GM21367 (cell line): ENCODE measurements at regions not wholly inside any gene's neighbourhood (a gene's known extent, or its start where the extent isn't known, plus 50 kb on each side); places are given as distances from the start of the nearest gene placed in this dataset.
"Not testable (repeated sequence)": the region's sequence is repeated elsewhere in the genome, so short reads cannot be mapped to it uniquely, and the experiment has no call there.

Source experiments
- ATAC-seq: cut with Tn5 transposase; IDR thresholded peaks from one replicate; pipeline ENCODE4 v1.9.1; 2021; ENCODE audit not compliant: unreplicated experiment

GRCh38 chr2:76178610-76179009, 467.9 kb upstream of the GCFC2 start:
- ATAC-seq, result no peak

- no peak for ATAC-seq
Measured at GRCh38 chr2:76175295-76175694, 464.6 kb upstream of the GCFC2 start.

- no peak for ATAC-seq
Measured at GRCh38 chr2:76174505-76174904, 463.8 kb upstream of the GCFC2 start.

- not testable (repeated sequence) for ATAC-seq
Measured at GRCh38 chr2:76173206-76173605, 462.5 kb upstream of the GCFC2 start.

GRCh38 chr2:76172154-76172595, 461.5 kb upstream of the GCFC2 start:
- not testable (repeated sequence) for ATAC-seq

GRCh38 chr2:76170856-76171255, 460.1 kb upstream of the GCFC2 start:
- ATAC-seq, result no peak

- no peak for ATAC-seq
Measured at GRCh38 chr2:76170009-76170384, 459.3 kb upstream of the GCFC2 start.

- ATAC-seq, result no peak
Measured at GRCh38 chr2:76169276-76170008, 458.7 kb upstream of the GCFC2 start.

- ATAC-seq, result no peak
Measured at GRCh38 chr2:76163860-76164259, 453.1 kb upstream of the GCFC2 start.

- no peak for ATAC-seq
Measured at GRCh38 chr2:76160670-76161069, 450.0 kb upstream of the GCFC2 start.

- ATAC-seq, result no peak
Measured at GRCh38 chr2:76159042-76159648, 448.4 kb upstream of the GCFC2 start.

GRCh38 chr2:76157531-76157930, 446.8 kb upstream of the GCFC2 start:
- ATAC-seq, result no peak

GRCh38 chr2:76154981-76155380, 444.3 kb upstream of the GCFC2 start:
- no peak for ATAC-seq

GRCh38 chr2:76149846-76150245, 439.1 kb upstream of the GCFC2 start:
- ATAC-seq, result no peak

- ATAC-seq, result not testable (repeated sequence)
Measured at GRCh38 chr2:76139303-76139702, 428.6 kb upstream of the GCFC2 start.

GRCh38 chr2:76128622-76129021, 417.9 kb upstream of the GCFC2 start:
- ATAC-seq, result no peak

GRCh38 chr2:76120176-76120575, 409.5 kb upstream of the GCFC2 start:
- no peak for ATAC-seq

- no peak for ATAC-seq
Measured at GRCh38 chr2:76089683-76090082, 379.0 kb upstream of the GCFC2 start.

GRCh38 chr2:76083248-76083647, 372.5 kb upstream of the GCFC2 start:
- ATAC-seq, result no peak

- ATAC-seq, result no peak
Measured at GRCh38 chr2:76082509-76082908, 371.8 kb upstream of the GCFC2 start.

- no peak for ATAC-seq
Measured at GRCh38 chr2:76080154-76080553, 369.4 kb upstream of the GCFC2 start.

- ATAC-seq, result no peak
Measured at GRCh38 chr2:76075126-76075525, 364.4 kb upstream of the GCFC2 start.
